GM10248 (cell line): ENCODE measurements at regions not wholly inside any gene's neighbourhood (a gene's known extent, or its start where the extent isn't known, plus 50 kb on each side); places are given as distances from the start of the nearest gene placed in this dataset.

Experiments
- CTCF ChIA-PET: fragments of 300-600 bp; sonication (Branson Sonifier 250); formaldehyde crosslinking; extraction: SDS; loops from one replicate; lab custom pipeline; 2021; ENCODE audit warnings: antibody characterized with exemption; lab: Yijun Ruan, JAX
- POLR2A ChIA-PET: fragments of 350-650 bp; sonication (Branson Sonifier 250); formaldehyde crosslinking; extraction: SDS; loops from one replicate; lab custom pipeline; 2020; ENCODE audit warnings: antibody characterized with exemption; lab: Yijun Ruan, JAX
- DNase-seq: peaks from one replicate; pipeline ENCODE4 v3.0.0; 2012; ENCODE audit errors: extremely low spot score
- TF ChIP-seq, protein P1 (sequence below): IDR thresholded peaks from 2 replicates; pipeline ENCODE4 v1.5.1; 2012; ENCODE audit warnings: mild to moderate bottlenecking, low read depth; ENCODE audit errors: extremely low read depth, missing control alignments, control extremely low read depth

DNA sequence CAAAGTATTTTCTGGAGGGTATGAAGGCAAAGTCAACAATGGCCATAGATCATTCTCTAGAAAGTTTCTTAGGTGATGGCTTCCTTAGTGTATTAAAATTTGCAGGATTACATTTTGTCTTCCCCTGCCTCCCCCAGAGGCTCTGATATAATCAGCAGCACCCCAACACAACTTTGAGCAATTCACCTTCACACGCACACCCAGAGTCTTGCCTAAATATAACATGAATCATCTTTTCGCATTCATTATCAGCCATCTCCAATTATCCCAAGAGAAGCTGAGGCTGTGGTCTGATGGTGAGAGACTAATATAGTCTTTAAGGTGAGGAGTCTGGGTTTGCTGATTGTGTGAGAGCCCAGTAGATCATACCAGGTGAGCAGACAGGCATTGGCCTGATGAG is 343.0 kb downstream of the RRAGC start:
- POLR2A ChIA-PET, result no interaction called here

DNA sequence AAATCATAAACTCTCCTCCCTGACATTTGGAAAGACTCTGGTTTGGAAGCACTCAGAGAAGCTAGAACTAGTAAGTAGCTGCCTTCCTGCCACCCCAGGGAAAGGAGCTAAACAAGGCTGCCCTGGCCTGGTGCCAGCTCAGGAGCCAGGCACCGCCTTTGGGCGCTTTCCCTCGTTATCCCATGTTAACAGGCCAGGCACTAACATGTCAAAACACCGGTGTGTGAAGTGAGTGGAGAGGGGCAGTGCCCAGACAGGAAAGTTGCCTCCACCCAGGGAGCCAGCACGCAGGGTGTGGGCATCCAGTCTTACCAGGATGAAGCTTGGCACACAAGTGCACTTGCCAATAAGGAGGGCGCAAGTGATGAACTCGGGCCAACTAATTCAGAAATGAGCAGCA is 346.8 kb downstream of the RRAGC start:
- TF ChIP-seq, protein P1, sequence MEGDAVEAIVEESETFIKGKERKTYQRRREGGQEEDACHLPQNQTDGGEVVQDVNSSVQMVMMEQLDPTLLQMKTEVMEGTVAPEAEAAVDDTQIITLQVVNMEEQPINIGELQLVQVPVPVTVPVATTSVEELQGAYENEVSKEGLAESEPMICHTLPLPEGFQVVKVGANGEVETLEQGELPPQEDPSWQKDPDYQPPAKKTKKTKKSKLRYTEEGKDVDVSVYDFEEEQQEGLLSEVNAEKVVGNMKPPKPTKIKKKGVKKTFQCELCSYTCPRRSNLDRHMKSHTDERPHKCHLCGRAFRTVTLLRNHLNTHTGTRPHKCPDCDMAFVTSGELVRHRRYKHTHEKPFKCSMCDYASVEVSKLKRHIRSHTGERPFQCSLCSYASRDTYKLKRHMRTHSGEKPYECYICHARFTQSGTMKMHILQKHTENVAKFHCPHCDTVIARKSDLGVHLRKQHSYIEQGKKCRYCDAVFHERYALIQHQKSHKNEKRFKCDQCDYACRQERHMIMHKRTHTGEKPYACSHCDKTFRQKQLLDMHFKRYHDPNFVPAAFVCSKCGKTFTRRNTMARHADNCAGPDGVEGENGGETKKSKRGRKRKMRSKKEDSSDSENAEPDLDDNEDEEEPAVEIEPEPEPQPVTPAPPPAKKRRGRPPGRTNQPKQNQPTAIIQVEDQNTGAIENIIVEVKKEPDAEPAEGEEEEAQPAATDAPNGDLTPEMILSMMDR, result no peak
- ChIA-PET CTCF (interaction anchor here (0.9 to 2.6 kb wide), 4 partner anchors 10 to 31 kb away, joined by 3 to 7 read pairs (median 3); no protein-coding TSS in a partner anchor), POLR2A (interaction anchor here (0.6 kb wide), 1 partner anchor 99 kb away, joined by 3 read pairs; no protein-coding TSS in a partner anchor)
- no peak for DNase-seq

More for the DNA sequence above, 343.0 kb downstream of the RRAGC start:
- CTCF ChIA-PET, result no interaction called here
- DNase-seq, result no peak
- TF ChIP-seq, protein P1, result no peak

DNA sequence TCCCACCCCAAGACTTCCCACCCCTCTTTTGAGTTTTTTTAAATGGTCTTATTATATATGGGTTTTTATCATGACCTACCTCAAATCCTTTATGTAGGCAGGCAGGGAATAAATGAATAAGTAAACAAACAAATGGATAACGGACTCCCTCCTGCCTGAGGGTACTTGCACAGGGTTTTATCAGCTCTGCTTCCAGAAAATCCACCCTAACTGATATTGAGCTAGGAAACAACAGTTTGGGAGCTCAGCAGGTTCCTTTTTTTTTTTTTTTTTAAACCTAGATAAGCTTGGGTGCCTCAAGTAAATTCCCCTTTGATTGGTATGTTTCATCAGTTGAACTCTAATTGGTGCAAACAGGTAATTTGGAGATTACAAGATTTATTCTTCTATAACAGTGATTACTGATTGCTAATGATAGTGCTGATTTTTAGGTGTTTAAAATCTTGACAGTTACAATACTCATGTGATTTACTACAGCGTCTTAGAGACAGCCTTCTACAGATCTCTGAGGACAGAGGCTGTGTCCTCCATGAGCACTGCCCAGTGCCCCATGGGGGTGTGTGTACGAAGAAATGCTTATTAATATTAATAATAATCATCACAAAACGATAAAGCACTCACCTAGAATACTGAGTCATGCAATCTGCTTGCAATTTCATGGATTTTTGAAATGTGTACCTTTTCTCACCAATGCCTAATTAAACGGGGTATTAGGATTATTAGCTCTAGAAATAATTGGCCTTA is 347.4 kb downstream of the RRAGC start:
- ChIA-PET POLR2A (interaction anchor here (0.6 kb wide), 1 partner anchor 99 kb away, joined by 3 read pairs; no protein-coding TSS in a partner anchor), CTCF (interaction anchor here (0.9 to 2.6 kb wide), 5 partner anchors 9 to 31 kb away, joined by 3 to 7 read pairs (median 3); no protein-coding TSS in a partner anchor)
- TF ChIP-seq, protein P1, result no peak
- no peak for DNase-seq

DNA sequence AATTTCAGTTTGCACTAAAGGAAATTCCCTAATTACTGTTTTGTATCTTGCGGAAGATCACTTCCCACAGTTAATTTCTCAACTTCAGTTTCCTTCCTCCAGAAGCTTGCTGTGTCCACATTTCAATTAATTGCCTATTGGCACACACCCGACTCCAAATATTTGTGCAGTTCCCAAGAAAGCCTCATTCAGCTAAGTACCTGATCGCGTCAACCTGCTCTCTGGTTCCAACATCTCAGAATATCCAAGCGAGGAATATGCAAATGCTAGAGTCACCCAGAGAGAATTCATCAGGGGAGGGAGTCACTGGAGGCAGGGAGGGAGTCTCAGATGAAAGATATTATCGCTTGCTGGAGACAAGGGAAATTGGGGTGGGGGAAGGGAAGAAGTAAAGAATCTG is 351.3 kb downstream of the RRAGC start:
- CTCF ChIA-PET, result interaction anchor here (0.6 kb wide), 1 partner anchor 20 kb away, joined by 3 read pairs; no protein-coding TSS in a partner anchor
- TF ChIP-seq, protein P1, result no peak
- POLR2A ChIA-PET, result no interaction called here
- DNase-seq, result no peak

GRCh38 chr1:38507563-38507962 is 352.0 kb downstream of the RRAGC start:
- TF ChIP-seq, protein P1, result no peak
- ChIA-PET POLR2A (no interaction called here), CTCF (interaction anchor here (0.6 kb wide), 1 partner anchor 21 kb away, joined by 3 read pairs; no protein-coding TSS in a partner anchor)
- no peak for DNase-seq

GRCh38 chr1:38505944-38506343 is 353.6 kb downstream of the RRAGC start:
- POLR2A ChIA-PET, result no interaction called here
- TF ChIP-seq, protein P1, result no peak

More at GRCh38 chr1:38505944-38506343, 353.6 kb downstream of the RRAGC start:
- CTCF ChIA-PET, result interaction anchor here (1.0 kb wide), 2 partner anchors 20 to 27 kb away, joined by 3 read pairs; no protein-coding TSS in a partner anchor
- no peak for DNase-seq
